ENCODE measurements at regions not wholly inside any gene's neighbourhood (a gene's known extent, or its start where the extent isn't known, plus 50 kb on each side); places are given as distances from the start of the nearest gene placed in this dataset.
"Not testable (repeated sequence)": the region's sequence is repeated elsewhere in the genome, so short reads cannot be mapped to it uniquely, and the experiment has no call there.

GRCh38 chrX:63012574-63012973 lies 338.6 kb downstream of the SPIN4 start:
- ATAC-seq (no peak), DNase-seq (no peak)
- Mint-ChIP-seq H3K4me1 (no peaks in the 10 kb centered on the region), H3K27me3 (no peaks in the 10 kb centered on the region), H3K4me3 (no peak overlapping the region), H3K36me3 (ENCODE audit: low read depth) (no peaks in the 10 kb centered on the region), H3K27ac (no peak overlapping the region)
- H3K9me3 ChIP-seq (ENCODE audit: control insufficient read depth, low read length, poor library complexity, severe bottlenecking), result no peaks in the 10 kb centered on the region

GRCh38 chrX:63000196-63000595 lies 350.9 kb downstream of the SPIN4 start:
- not testable (repeated sequence) for H3K9me3 ChIP-seq (ENCODE audit: control insufficient read depth, low read length, poor library complexity, severe bottlenecking); H3K4me1 Mint-ChIP-seq; H3K4me3 Mint-ChIP-seq; DNase-seq; H3K27me3 Mint-ChIP-seq; H3K36me3 Mint-ChIP-seq (ENCODE audit: low read depth); ATAC-seq; H3K27ac Mint-ChIP-seq

Measured in T-helper 17 cell (primary cell).